SK-N-SH treated with all-trans-retinoic acid at 6 μM for 48 hours (cell line): ENCODE measurements at regions not wholly inside any gene's neighbourhood (a gene's known extent, or its start where the extent isn't known, plus 50 kb on each side); places are given as distances from the start of the nearest gene placed in this dataset.

Experiments
- ATAC-seq: fragments of 200-7000 bp; cut with Tn5 transposase; 3 replicates; pipeline ENCODE4 v1.9.1; 2020; ENCODE audit warnings: mild to moderate bottlenecking, moderate library complexity
- ARNTL ChIP-seq: fragments of 450-650 bp; formaldehyde crosslinking; IDR thresholded peaks from 2 replicates; pipeline ENCODE4 v1.5.0; 2020; ENCODE audit warnings: low read depth, mild to moderate bottlenecking, moderate library complexity, borderline replicate concordance
- CSDC2 ChIP-seq: fragments of 250-450 bp; sonication (Bioruptor Pico); IDR thresholded peaks from 2 replicates; pipeline ENCODE4 v1.5.0; 2020; ENCODE audit warnings: mild to moderate bottlenecking, moderate library complexity
- ESRRG ChIP-seq: fragments of 250-450 bp; sonication (Bioruptor Pico); IDR thresholded peaks from 2 replicates; pipeline ENCODE4 v1.6.1; 2021; ENCODE audit warnings: mild to moderate bottlenecking
- ISL1 ChIP-seq: fragments of 250-450 bp; sonication (Bioruptor Pico); IDR thresholded peaks from 2 replicates; pipeline ENCODE4 v2.1.2; 2022; ENCODE audit warnings: mild to moderate bottlenecking, moderate library complexity
- OSR1 ChIP-seq: fragments of 250-450 bp; sonication (Bioruptor Pico); IDR thresholded peaks from 2 replicates; pipeline ENCODE4 v1.8.0; 2022; ENCODE audit warnings: moderate library complexity, mild to moderate bottlenecking, inconsistent platforms
- PATZ1 ChIP-seq: fragments of 250-450 bp; sonication (Bioruptor Pico); IDR thresholded peaks from 2 replicates; pipeline ENCODE4 v1.8.0; 2020; ENCODE audit warnings: mild to moderate bottlenecking, moderate library complexity, borderline replicate concordance
- POU6F1 ChIP-seq: fragments of 250-450 bp; sonication (Bioruptor Pico); IDR thresholded peaks from 2 replicates; pipeline ENCODE4 v1.8.0; 2021; ENCODE audit warnings: low read depth, mild to moderate bottlenecking, moderate library complexity, borderline replicate concordance
- PPARA ChIP-seq: fragments of 250-450 bp; sonication (Bioruptor Pico); IDR thresholded peaks from 2 replicates; pipeline ENCODE4 v1.5.0; 2020; ENCODE audit warnings: mild to moderate bottlenecking, borderline replicate concordance
- RARB ChIP-seq: fragments of 250-450 bp; sonication (Bioruptor Pico); IDR thresholded peaks from 2 replicates; pipeline ENCODE4 v1.8.0; 2021; ENCODE audit warnings: mild to moderate bottlenecking, moderate library complexity
- SNAI2 ChIP-seq: fragments of 250-450 bp; sonication (Bioruptor Pico); IDR thresholded peaks from 2 replicates; pipeline ENCODE4 v1.5.0; 2020; ENCODE audit warnings: mild to moderate bottlenecking, moderate library complexity
- TCF4 ChIP-seq: fragments of 250-450 bp; sonication (Bioruptor Pico); IDR thresholded peaks from 2 replicates; pipeline ENCODE4 v1.8.0; 2021; ENCODE audit warnings: mild to moderate bottlenecking, moderate library complexity, borderline replicate concordance
- TOX ChIP-seq: fragments of 250-450 bp; sonication (Bioruptor Pico); IDR thresholded peaks from 2 replicates; pipeline ENCODE4 v1.8.0; 2021; ENCODE audit warnings: mild to moderate bottlenecking, moderate library complexity, borderline replicate concordance
- TSHZ2 ChIP-seq: fragments of 250-450 bp; sonication (Bioruptor Pico); IDR thresholded peaks from 2 replicates; pipeline ENCODE4 v1.5.0; 2020; ENCODE audit warnings: mild to moderate bottlenecking, moderate library complexity
- ZC3H10 ChIP-seq: fragments of 250-450 bp; sonication (Bioruptor Pico); IDR thresholded peaks from 2 replicates; pipeline ENCODE4 v1.5.1; 2021; ENCODE audit warnings: mild to moderate bottlenecking, moderate library complexity
- ZFP3 ChIP-seq: fragments of 250-450 bp; sonication (Bioruptor Pico); IDR thresholded peaks from 2 replicates; pipeline ENCODE4 v1.5.0; 2020; ENCODE audit warnings: mild to moderate bottlenecking, moderate library complexity
- ZFP30 ChIP-seq: fragments of 450-650 bp; formaldehyde crosslinking; IDR thresholded peaks from 2 replicates; pipeline ENCODE4 v1.5.0; 2022; ENCODE audit warnings: mild to moderate bottlenecking, moderate library complexity
- ZNF70 ChIP-seq: fragments of 450-650 bp; formaldehyde crosslinking; IDR thresholded peaks from 2 replicates; pipeline ENCODE4 v1.5.0; 2020; ENCODE audit warnings: mild to moderate bottlenecking, moderate library complexity
- ZNF8 ChIP-seq: fragments of 450-650 bp; formaldehyde crosslinking; IDR thresholded peaks from 2 replicates; pipeline ENCODE4 v1.5.0; 2020; ENCODE audit warnings: mild to moderate bottlenecking, moderate library complexity
- TF ChIP-seq, protein P1 (sequence below): fragments of 250-450 bp; sonication (Bioruptor Pico); IDR thresholded peaks from 2 replicates; pipeline ENCODE4 v1.5.1; 2021; ENCODE audit warnings: mild to moderate bottlenecking, moderate library complexity
- TF ChIP-seq, protein P2 (sequence below): fragments of 250-450 bp; sonication (Bioruptor Pico); IDR thresholded peaks from 2 replicates; pipeline ENCODE4 v1.5.1; 2020; ENCODE audit warnings: low read depth, mild to moderate bottlenecking, moderate library complexity

DNA sequence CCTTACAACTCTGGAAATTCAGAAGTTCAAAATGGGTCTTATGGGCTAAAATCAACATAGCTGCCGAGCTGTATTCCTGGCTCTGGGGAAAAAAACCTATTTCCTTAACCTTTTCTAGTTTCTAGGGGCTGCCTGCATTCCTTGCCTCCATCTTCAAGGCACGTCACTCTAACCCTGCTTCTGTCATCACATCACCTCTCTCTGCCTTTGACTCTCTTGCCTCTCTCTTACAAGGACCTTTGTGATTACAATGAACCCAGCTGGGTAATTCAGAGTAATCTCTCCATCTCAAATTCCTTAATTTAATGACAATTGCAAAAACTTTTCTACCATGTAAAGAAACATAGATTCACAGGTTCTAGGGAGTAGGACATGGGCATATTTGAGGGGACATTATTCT, 103.1 kb upstream of the SMC2 start:
- no peak for ATAC-seq
- TF ChIP-seq ISL1 (CRISPR knock-in tag) (no peak), ARNTL (CRISPR knock-in tag) (no peak), ZNF8 (no peak), POU6F1 (CRISPR knock-in tag) (no peak), CSDC2 (no peak), ESRRG (CRISPR knock-in tag) (no peak), PATZ1 (no peak), RARB (CRISPR knock-in tag) (no peak), TOX (no peak), ZFP30 (no peak), SNAI2 (CRISPR knock-in tag) (no peak)
- TF ChIP-seq, protein P1, sequence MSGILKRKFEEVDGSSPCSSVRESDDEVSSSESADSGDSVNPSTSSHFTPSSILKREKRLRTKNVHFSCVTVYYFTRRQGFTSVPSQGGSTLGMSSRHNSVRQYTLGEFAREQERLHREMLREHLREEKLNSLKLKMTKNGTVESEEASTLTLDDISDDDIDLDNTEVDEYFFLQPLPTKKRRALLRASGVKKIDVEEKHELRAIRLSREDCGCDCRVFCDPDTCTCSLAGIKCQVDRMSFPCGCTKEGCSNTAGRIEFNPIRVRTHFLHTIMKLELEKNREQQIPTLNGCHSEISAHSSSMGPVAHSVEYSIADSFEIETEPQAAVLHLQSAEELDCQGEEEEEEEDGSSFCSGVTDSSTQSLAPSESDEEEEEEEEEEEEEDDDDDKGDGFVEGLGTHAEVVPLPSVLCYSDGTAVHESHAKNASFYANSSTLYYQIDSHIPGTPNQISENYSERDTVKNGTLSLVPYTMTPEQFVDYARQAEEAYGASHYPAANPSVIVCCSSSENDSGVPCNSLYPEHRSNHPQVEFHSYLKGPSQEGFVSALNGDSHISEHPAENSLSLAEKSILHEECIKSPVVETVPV (CRISPR knock-in tag) = no peak
- TF ChIP-seq, all 23 proteins: peak for 0

DNA sequence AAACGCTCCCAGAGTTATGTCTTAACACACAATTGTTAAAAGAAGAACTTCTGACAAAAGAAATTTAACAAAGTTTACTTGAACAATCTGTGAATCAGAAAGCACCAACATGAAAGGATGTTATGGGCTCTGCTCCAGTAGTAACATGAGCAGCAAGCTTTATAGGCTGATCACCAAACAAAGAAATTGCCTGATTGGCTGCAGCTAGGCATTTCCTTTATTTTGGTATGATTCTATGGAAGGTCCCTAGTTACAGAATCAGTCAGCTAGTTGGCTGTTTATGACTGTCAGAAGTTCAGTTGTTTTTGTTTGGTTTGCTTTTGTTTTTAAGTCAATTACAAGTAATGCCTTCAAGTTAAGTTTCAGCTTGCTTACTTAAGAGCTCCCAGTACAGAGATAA, 102.4 kb upstream of the SMC2 start:
- ATAC-seq = peak; percentile 72
- TF ChIP-seq ZFP3 (CRISPR knock-in tag) (no peak), TSHZ2 (CRISPR knock-in tag) (no peak), OSR1 (CRISPR knock-in tag) (no peak), ZNF70 (CRISPR knock-in tag) (no peak), ARNTL (CRISPR knock-in tag) (no peak), RARB (CRISPR knock-in tag) (no peak), ESRRG (CRISPR knock-in tag) (no peak), SNAI2 (CRISPR knock-in tag) (no peak), ZFP30 (no peak)
- TF ChIP-seq, protein P2, sequence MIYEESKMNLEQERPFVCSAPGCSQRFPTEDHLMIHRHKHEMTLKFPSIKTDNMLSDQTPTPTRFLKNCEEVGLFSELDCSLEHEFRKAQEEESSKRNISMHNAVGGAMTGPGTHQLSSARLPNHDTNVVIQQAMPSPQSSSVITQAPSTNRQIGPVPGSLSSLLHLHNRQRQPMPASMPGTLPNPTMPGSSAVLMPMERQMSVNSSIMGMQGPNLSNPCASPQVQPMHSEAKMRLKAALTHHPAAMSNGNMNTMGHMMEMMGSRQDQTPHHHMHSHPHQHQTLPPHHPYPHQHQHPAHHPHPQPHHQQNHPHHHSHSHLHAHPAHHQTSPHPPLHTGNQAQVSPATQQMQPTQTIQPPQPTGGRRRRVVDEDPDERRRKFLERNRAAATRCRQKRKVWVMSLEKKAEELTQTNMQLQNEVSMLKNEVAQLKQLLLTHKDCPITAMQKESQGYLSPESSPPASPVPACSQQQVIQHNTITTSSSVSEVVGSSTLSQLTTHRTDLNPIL = no peak
- TF ChIP-seq, protein P1 (CRISPR knock-in tag) = no peak
- TF ChIP-seq, all 23 proteins: peak for 0

DNA sequence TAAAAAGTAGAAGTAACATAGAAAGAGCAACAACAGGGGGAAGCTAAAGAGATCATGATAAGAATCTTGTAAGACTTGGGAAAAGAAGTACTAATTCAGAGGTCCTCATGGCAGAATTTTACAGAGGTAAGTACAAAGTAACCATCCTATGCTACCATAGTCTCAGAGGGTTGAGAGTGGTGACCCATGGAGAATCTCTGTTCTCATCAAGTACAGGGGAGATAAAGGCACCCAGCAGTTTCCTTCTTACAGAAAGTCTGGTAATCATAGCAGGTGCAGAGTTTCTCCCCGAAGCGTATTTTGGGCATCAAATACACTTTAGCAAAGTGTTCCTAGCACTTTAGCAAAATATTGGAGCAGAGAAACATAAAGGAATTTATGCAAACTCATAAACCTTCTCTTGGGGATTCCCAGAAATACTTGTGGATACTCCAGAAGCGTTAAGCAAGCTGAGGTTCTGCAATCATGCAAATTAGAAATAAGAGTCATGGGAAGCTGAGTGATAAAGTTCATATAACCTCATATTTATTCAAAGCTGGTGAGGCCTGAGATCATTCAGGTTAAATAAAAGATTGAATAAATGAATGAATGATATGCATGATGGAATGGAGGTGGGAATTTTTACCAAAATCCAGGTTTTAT, 101.0 kb upstream of the SMC2 start:
- ATAC-seq = no peak

More for the DNA sequence above, 101.0 kb upstream of the SMC2 start:
- no peak for TF ChIP-seq ZNF8
- no peak for TF ChIP-seq TCF4 (CRISPR knock-in tag)
- TF ChIP-seq TSHZ2 (CRISPR knock-in tag) = no peak
- TF ChIP-seq ZC3H10 (CRISPR knock-in tag) = no peak
- no peak for TF ChIP-seq RARB (CRISPR knock-in tag)
- TF ChIP-seq POU6F1 (CRISPR knock-in tag) = no peak
- TF ChIP-seq PPARA (CRISPR knock-in tag) = no peak
- TF ChIP-seq ZFP30 = no peak
